HepG2 (cell line): ENCODE measurements at regions not wholly inside any gene's neighbourhood (a gene's known extent, or its start where the extent isn't known, plus 50 kb on each side); places are given as distances from the start of the nearest gene placed in this dataset.

Experiments
- ATF1 ChIP-seq: IDR thresholded peaks from 2 replicates; pipeline ENCODE4 v1.6.1; 2016; ENCODE audit warnings: mild to moderate bottlenecking, control low read depth
- CAMTA2 ChIP-seq: sonication (generic); formaldehyde crosslinking; IDR thresholded peaks from 2 replicates; pipeline ENCODE4 v1.4.0; 2020; ENCODE audit warnings: mild to moderate bottlenecking, missing genetic modification reagents, borderline replicate concordance
- KDM5A ChIP-seq: fragments of 200-600 bp; sonication (generic); IDR thresholded peaks from 2 replicates; pipeline ENCODE4 v1.7.0; 2018; ENCODE audit warnings: antibody characterized with exemption, mild to moderate bottlenecking, low read length, borderline replicate concordance
- TBX2 ChIP-seq: sonication (generic); formaldehyde crosslinking; IDR thresholded peaks from 2 replicates; pipeline ENCODE4 v1.5.0; 2020; ENCODE audit warnings: missing genetic modification reagents, mild to moderate bottlenecking, borderline replicate concordance
- ZBTB38 ChIP-seq: sonication (generic); formaldehyde crosslinking; IDR thresholded peaks from 2 replicates; pipeline ENCODE4 v1.5.1; 2020; ENCODE audit warnings: mild to moderate bottlenecking, missing genetic modification reagents
- ZNF256 ChIP-seq: sonication (generic); formaldehyde crosslinking; conservative IDR thresholded peaks from 2 replicates; pipeline ENCODE4 v1.4.0; 2020; ENCODE audit warnings: missing genetic modification reagents
- ZNF296 ChIP-seq: sonication (generic); formaldehyde crosslinking; conservative IDR thresholded peaks from 2 replicates; pipeline ENCODE4 v1.5.0; 2020; ENCODE audit warnings: mild to moderate bottlenecking, missing genetic modification reagents
- ZNF546 ChIP-seq: sonication (generic); formaldehyde crosslinking; conservative IDR thresholded peaks from 2 replicates; pipeline ENCODE4 v1.8.1; 2023; ENCODE audit warnings: mild to moderate bottlenecking, missing genetic modification reagents
- ZNF670 ChIP-seq: sonication (generic); formaldehyde crosslinking; IDR thresholded peaks from 2 replicates; pipeline ENCODE4 v1.8.0; 2022; ENCODE audit warnings: mild to moderate bottlenecking, missing genetic modification reagents, borderline replicate concordance
- TF ChIP-seq, protein P1 (sequence below): IDR thresholded peaks from 2 replicates; pipeline ENCODE4 v1.6.1; 2016; ENCODE audit warnings: missing biosample characterization, missing genetic modification reagents, low read depth
- TF ChIP-seq, protein P2 (sequence below): sonication (generic); formaldehyde crosslinking; IDR thresholded peaks from 2 replicates; pipeline ENCODE4 v1.4.0; 2020; ENCODE audit warnings: missing genetic modification reagents, mild to moderate bottlenecking, borderline replicate concordance
- TF ChIP-seq, protein P3 (sequence below): sonication (generic); formaldehyde crosslinking; IDR thresholded peaks from 2 replicates; pipeline ENCODE4 v1.5.1; 2020; ENCODE audit warnings: missing genetic modification reagents, mild to moderate bottlenecking, borderline replicate concordance
- TF ChIP-seq, protein P4 (sequence below): sonication (generic); formaldehyde crosslinking; IDR thresholded peaks from 2 replicates; pipeline ENCODE4 v1.4.0; 2020; ENCODE audit warnings: missing genetic modification reagents, borderline replicate concordance
- TF ChIP-seq, protein P5 (sequence below): sonication (generic); formaldehyde crosslinking; IDR thresholded peaks from 2 replicates; pipeline ENCODE4 v1.5.0; 2020; ENCODE audit warnings: mild to moderate bottlenecking, missing genetic modification reagents

DNA sequence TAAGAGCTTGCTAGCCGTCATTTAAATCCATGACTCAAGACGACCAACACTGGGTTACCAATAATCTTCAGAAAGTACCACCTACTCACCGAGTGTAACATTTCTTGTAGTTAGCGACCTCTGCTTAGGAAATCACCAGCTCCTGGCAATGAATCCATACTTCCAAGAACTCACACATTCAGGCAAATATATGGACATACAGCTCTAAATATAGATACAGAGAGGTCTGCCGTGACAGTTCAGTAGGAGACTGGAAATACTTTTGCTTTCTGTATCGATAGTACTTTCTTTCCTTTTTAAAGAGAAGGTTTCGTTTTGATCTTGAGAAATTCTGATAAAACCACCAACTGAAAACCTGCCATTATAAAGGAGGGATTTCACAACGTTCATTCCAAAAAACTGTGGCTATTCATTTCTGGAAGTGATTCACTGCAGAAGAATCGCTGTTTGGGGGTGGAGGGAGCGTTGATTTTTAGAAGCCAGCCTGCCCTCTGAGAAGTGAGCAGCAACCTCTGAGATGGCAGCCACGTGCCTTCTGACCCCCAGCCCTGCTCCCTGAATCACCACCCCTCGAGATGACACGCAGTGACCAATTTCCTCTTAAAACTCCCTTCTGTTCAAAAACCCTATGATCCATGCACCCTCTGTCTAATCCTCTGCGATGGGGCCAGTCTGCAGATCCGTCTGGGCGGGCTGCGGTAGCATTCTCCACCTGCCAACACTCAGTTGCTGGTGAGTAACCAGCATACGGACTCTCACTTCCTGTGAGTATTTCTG is 179.0 kb upstream of the KLF14 start (continued):
- TF ChIP-seq ZNF256 (CRISPR knock-in tag) (no peak), CAMTA2 (CRISPR knock-in tag) (no peak), TBX2 (peak; percentile 64; the same call in 1 of the 2 replicates), ZNF546 (CRISPR knock-in tag) (no peak), ZBTB38 (CRISPR knock-in tag) (peak; percentile 74; the same call in 1 of the 2 replicates), ZNF670 (CRISPR knock-in tag) (no peak), KDM5A (no peak), ATF1 (no peak), ZNF296 (CRISPR knock-in tag) (no peak)
- TF ChIP-seq, protein P1, sequence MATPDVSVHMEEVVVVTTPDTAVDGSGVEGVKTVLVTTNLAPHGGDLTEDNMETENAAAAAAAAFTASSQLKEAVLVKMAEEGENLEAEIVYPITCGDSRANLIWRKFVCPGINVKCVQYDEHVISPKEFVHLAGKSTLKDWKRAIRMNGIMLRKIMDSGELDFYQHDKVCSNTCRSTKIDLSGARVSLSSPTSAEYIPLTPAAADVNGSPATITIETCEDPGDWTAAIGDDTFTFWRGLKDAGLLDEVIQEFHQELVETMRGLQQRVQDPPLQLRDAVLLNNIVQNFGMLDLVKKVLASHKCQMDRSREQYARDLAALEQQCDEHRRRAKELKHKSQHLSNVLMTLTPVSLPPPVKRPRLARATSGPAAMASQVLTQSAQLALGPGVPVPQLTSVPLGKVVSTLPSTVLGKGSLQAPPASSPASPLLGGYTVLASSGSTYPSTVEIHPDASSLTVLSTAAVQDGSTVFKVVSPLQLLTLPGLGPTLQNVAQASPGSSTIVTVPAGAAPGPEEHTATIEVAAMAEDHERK (CRISPR knock-in tag), result no peak
- TF ChIP-seq, protein P2, sequence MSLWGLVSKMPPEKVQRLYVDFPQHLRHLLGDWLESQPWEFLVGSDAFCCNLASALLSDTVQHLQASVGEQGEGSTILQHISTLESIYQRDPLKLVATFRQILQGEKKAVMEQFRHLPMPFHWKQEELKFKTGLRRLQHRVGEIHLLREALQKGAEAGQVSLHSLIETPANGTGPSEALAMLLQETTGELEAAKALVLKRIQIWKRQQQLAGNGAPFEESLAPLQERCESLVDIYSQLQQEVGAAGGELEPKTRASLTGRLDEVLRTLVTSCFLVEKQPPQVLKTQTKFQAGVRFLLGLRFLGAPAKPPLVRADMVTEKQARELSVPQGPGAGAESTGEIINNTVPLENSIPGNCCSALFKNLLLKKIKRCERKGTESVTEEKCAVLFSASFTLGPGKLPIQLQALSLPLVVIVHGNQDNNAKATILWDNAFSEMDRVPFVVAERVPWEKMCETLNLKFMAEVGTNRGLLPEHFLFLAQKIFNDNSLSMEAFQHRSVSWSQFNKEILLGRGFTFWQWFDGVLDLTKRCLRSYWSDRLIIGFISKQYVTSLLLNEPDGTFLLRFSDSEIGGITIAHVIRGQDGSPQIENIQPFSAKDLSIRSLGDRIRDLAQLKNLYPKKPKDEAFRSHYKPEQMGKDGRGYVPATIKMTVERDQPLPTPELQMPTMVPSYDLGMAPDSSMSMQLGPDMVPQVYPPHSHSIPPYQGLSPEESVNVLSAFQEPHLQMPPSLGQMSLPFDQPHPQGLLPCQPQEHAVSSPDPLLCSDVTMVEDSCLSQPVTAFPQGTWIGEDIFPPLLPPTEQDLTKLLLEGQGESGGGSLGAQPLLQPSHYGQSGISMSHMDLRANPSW (CRISPR knock-in tag), result no peak
- TF ChIP-seq, protein P3, sequence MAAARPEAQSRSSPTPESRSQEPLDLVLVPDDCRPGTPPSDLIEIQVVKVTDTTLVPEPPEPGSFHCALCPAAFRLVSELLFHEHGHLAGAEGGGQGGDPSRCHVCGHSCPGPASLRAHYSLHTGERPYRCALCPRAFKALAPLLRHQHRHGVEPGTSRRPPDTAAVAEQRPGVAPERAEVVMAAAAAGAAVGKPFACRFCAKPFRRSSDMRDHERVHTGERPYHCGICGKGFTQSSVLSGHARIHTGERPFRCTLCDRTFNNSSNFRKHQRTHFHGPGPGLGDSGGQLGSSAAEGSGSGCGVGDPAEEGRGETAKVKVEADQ (CRISPR knock-in tag), result 0 out of 2 replicates have a peak, but pooled peaks have one; percentile 53
- TF ChIP-seq, protein P4, sequence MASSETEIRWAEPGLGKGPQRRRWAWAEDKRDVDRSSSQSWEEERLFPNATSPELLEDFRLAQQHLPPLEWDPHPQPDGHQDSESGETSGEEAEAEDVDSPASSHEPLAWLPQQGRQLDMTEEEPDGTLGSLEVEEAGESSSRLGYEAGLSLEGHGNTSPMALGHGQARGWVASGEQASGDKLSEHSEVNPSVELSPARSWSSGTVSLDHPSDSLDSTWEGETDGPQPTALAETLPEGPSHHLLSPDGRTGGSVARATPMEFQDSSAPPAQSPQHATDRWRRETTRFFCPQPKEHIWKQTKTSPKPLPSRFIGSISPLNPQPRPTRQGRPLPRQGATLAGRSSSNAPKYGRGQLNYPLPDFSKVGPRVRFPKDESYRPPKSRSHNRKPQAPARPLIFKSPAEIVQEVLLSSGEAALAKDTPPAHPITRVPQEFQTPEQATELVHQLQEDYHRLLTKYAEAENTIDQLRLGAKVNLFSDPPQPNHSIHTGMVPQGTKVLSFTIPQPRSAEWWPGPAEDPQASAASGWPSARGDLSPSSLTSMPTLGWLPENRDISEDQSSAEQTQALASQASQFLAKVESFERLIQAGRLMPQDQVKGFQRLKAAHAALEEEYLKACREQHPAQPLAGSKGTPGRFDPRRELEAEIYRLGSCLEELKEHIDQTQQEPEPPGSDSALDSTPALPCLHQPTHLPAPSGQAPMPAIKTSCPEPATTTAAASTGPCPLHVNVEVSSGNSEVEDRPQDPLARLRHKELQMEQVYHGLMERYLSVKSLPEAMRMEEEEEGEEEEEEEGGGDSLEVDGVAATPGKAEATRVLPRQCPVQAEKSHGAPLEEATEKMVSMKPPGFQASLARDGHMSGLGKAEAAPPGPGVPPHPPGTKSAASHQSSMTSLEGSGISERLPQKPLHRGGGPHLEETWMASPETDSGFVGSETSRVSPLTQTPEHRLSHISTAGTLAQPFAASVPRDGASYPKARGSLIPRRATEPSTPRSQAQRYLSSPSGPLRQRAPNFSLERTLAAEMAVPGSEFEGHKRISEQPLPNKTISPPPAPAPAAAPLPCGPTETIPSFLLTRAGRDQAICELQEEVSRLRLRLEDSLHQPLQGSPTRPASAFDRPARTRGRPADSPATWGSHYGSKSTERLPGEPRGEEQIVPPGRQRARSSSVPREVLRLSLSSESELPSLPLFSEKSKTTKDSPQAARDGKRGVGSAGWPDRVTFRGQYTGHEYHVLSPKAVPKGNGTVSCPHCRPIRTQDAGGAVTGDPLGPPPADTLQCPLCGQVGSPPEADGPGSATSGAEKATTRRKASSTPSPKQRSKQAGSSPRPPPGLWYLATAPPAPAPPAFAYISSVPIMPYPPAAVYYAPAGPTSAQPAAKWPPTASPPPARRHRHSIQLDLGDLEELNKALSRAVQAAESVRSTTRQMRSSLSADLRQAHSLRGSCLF, result no peak
- TF ChIP-seq, protein P5, sequence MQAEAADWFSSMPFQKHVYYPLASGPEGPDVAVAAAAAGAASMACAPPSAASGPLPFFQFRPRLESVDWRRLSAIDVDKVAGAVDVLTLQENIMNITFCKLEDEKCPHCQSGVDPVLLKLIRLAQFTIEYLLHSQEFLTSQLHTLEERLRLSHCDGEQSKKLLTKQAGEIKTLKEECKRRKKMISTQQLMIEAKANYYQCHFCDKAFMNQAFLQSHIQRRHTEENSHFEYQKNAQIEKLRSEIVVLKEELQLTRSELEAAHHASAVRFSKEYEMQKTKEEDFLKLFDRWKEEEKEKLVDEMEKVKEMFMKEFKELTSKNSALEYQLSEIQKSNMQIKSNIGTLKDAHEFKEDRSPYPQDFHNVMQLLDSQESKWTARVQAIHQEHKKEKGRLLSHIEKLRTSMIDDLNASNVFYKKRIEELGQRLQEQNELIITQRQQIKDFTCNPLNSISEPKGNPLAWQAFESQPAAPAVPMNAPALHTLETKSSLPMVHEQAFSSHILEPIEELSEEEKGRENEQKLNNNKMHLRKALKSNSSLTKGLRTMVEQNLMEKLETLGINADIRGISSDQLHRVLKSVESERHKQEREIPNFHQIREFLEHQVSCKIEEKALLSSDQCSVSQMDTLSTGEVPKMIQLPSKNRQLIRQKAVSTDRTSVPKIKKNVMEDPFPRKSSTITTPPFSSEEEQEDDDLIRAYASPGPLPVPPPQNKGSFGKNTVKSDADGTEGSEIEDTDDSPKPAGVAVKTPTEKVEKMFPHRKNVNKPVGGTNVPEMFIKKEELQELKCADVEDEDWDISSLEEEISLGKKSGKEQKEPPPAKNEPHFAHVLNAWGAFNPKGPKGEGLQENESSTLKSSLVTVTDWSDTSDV (CRISPR knock-in tag), result no peak
